H1 (cell line): ENCODE measurements at regions not wholly inside any gene's neighbourhood (a gene's known extent, or its start where the extent isn't known, plus 50 kb on each side); places are given as distances from the start of the nearest gene placed in this dataset.

Experiments used
- CHD7 ChIP-seq: fragments of 300-600 bp; sonication (generic); IDR thresholded peaks from 2 replicates; pipeline ENCODE4 v1.7.1; 2012; ENCODE audit warnings: low read length, moderate library complexity, mild to moderate bottlenecking, inconsistent platforms; ENCODE audit not compliant: insufficient replicate concordance
- KDM1A ChIP-seq: fragments of 200-600, 300-600 bp; sonication (generic); IDR thresholded peaks from 2 replicates; pipeline ENCODE4 v1.7.1; 2016; ENCODE audit warnings: mild to moderate bottlenecking, low read length, borderline replicate concordance
- NANOG ChIP-seq: IDR thresholded peaks from 2 replicates; pipeline ENCODE4 v1.6.1; 2011; ENCODE audit warnings: low read length, low read depth, mild to moderate bottlenecking, inconsistent platforms; ENCODE audit not compliant: insufficient read depth, poor library complexity, severe bottlenecking
- RBBP5 ChIP-seq: IDR thresholded peaks from 2 replicates; pipeline ENCODE4 v1.7.1; 2012; ENCODE audit warnings: low read depth, mild to moderate bottlenecking, inconsistent platforms, low read length, moderate library complexity, borderline replicate concordance

GRCh38 chr12:97680751-97681150 is 218.1 kb downstream of the RMST start (continued):
- TF ChIP-seq CHD7 (no peak), NANOG (no peak), RBBP5 (no peak), KDM1A (no peak)
- TF ChIP-seq, all 59 proteins: peak for 0
